Naive thymus-derived CD8-positive, alpha-beta T cell (primary cell): ENCODE measurements at regions not wholly inside any gene's neighbourhood (a gene's known extent, or its start where the extent isn't known, plus 50 kb on each side); places are given as distances from the start of the nearest gene placed in this dataset.

Experiments
- ATAC-seq, 2 donors: fragments of 150-1000 bp; cut with Tn5 transposase in 1 of 2; sonication (Bioruptor Pico), chemical (Tn5 transposase) in 1 of 2; 1 replicate in 1 of 2; 2 replicates in 1 of 2; pipeline ENCODE4 v1.10.0; 2021; ENCODE audit warnings: mild to moderate bottlenecking in 2 of 2, moderate library complexity in 2 of 2
- POLR2A ChIA-PET: fragments of 350-600 bp; sonication (Branson Sonifier 250); formaldehyde crosslinking; loops from one replicate; lab custom pipeline; 2021; ENCODE audit warnings: antibody characterized with exemption; lab: Charles Lee
- DNase-seq, 10 donors: peaks; one replicate each; pipeline versions ENCODE4 v3.0.0 to v3.0.0-alpha.2; 2020 to 2022
- H3K27ac Mint-ChIP-seq, 10 donors: one replicate each; pipeline ENCODE4 v1.8.0; 2020 to 2022; ENCODE audit warnings: mild to moderate bottlenecking in 10 of 10, mixed read lengths in 10 of 10, moderate library complexity in 4 of 10, inconsistent platforms in 1 of 10
- H3K27me3 Mint-ChIP-seq, 5 donors: one replicate each; pipeline ENCODE4 v1.8.0; 2021 to 2022; ENCODE audit warnings: mixed read lengths in 5 of 5
- H3K36me3 Mint-ChIP-seq, 3 donors: one replicate each; pipeline ENCODE4 v1.8.0; 2020 to 2022; ENCODE audit warnings: mixed read lengths in 3 of 3, mild to moderate bottlenecking in 2 of 3, inconsistent platforms in 1 of 3
- H3K4me1 Mint-ChIP-seq, 4 donors: one replicate each; pipeline ENCODE4 v1.8.0; 2021 to 2022; ENCODE audit warnings: mixed read lengths in 4 of 4
- H3K4me3 Mint-ChIP-seq, 10 donors: one replicate each; pipeline ENCODE4 v1.8.0; 2020 to 2022; ENCODE audit warnings: mild to moderate bottlenecking in 10 of 10, mixed read lengths in 10 of 10, moderate library complexity in 6 of 10, inconsistent platforms in 1 of 10
- H3K9me3 Mint-ChIP-seq, 9 donors: one replicate each; pipeline ENCODE4 v1.8.0; 2020 to 2022; ENCODE audit warnings: mixed read lengths in 9 of 9, mild to moderate bottlenecking in 3 of 9, inconsistent platforms in 1 of 9, moderate library complexity in 1 of 9

GRCh38 chr1:157291083-157291482 is 152.9 kb upstream of the ETV3 start:
- no peak overlapping the region for H3K27ac Mint-ChIP-seq
- H3K36me3 Mint-ChIP-seq: no peaks in the 10 kb centered on the region
- H3K27me3 Mint-ChIP-seq: peaks cover 10 to 70% (median 49%) of the 10 kb centered on the region in 5 donors
- ATAC-seq: no peak
- POLR2A ChIA-PET: no interaction called here
- H3K4me3 Mint-ChIP-seq: no peak overlapping the region
- no peak for DNase-seq
- peaks cover 0 to 4% (median 0%) of the 10 kb centered on the region in 4 donors for H3K4me1 Mint-ChIP-seq
- peaks cover 0 to 2% (median 0%) of the 10 kb centered on the region in 9 donors for H3K9me3 Mint-ChIP-seq

GRCh38 chr1:157289424-157290105 is 151.4 kb upstream of the ETV3 start:
- POLR2A ChIA-PET: no interaction called here
- no peak overlapping the region for H3K4me3 Mint-ChIP-seq
- no peaks in the 10 kb centered on the region for H3K36me3 Mint-ChIP-seq
- peaks cover 9 to 66% (median 41%) of the 10 kb centered on the region in 5 donors for H3K27me3 Mint-ChIP-seq
- ATAC-seq (no peak), DNase-seq (no peak)
- no peak overlapping the region for H3K27ac Mint-ChIP-seq
- H3K4me1 Mint-ChIP-seq: peaks cover 0 to 4% (median 0%) of the 10 kb centered on the region in 4 donors
- H3K9me3 Mint-ChIP-seq: peaks cover 0 to 2% (median 0%) of the 10 kb centered on the region in 9 donors

- Mint-ChIP-seq H3K9me3 (peaks cover 0 to 2% (median 0%) of the 10 kb centered on the region in 9 donors), H3K4me3 (no peak overlapping the region), H3K4me1 (peaks cover 0 to 4% (median 0%) of the 10 kb centered on the region in 4 donors), H3K27me3 (peaks cover 9 to 63% (median 46%) of the 10 kb centered on the region in 5 donors), H3K27ac (no peak overlapping the region), H3K36me3 (no peaks in the 10 kb centered on the region)
- DNase-seq (no peak), ATAC-seq (no peak)
- POLR2A ChIA-PET: no interaction called here
Measured at GRCh38 chr1:157288996-157289395, 150.8 kb upstream of the ETV3 start.

- no peaks in the 10 kb centered on the region for H3K9me3 Mint-ChIP-seq
- DNase-seq (no peak), ATAC-seq (no peak)
- POLR2A ChIA-PET: no interaction called here
- no peaks in the 10 kb centered on the region for H3K36me3 Mint-ChIP-seq
- peaks cover 8 to 58% (median 42%) of the 10 kb centered on the region in 5 donors for H3K27me3 Mint-ChIP-seq
- H3K4me1 Mint-ChIP-seq: peaks cover 0 to 2% (median 0%) of the 10 kb centered on the region in 4 donors
- H3K27ac Mint-ChIP-seq: no peak overlapping the region
- H3K4me3 Mint-ChIP-seq: no peak overlapping the region
Measured at GRCh38 chr1:157288492-157288891, 150.3 kb upstream of the ETV3 start.

- no peaks in the 10 kb centered on the region for H3K36me3 Mint-ChIP-seq
- H3K9me3 Mint-ChIP-seq: no peaks in the 10 kb centered on the region
- no peak for ATAC-seq
- no peak overlapping the region for H3K4me3 Mint-ChIP-seq
- H3K4me1 Mint-ChIP-seq: no peaks in the 10 kb centered on the region
- POLR2A ChIA-PET: no interaction called here
- peaks cover 11 to 59% (median 43%) of the 10 kb centered on the region in 5 donors for H3K27me3 Mint-ChIP-seq
- H3K27ac Mint-ChIP-seq: no peak overlapping the region
- DNase-seq: no peak
Measured at GRCh38 chr1:157288006-157288405, 149.8 kb upstream of the ETV3 start.

- POLR2A ChIA-PET: no interaction called here
- no peaks in the 10 kb centered on the region for H3K4me1 Mint-ChIP-seq
- H3K4me3 Mint-ChIP-seq: no peak overlapping the region
- DNase-seq: no peak
- H3K9me3 Mint-ChIP-seq: no peaks in the 10 kb centered on the region
- peaks cover 16 to 65% (median 46%) of the 10 kb centered on the region in 5 donors for H3K27me3 Mint-ChIP-seq
- no peak overlapping the region for H3K27ac Mint-ChIP-seq
- ATAC-seq: no peak
- no peaks in the 10 kb centered on the region for H3K36me3 Mint-ChIP-seq
Measured at GRCh38 chr1:157287462-157287861, 149.3 kb upstream of the ETV3 start.

GRCh38 chr1:157286646-157287420 is 148.6 kb upstream of the ETV3 start:
- Mint-ChIP-seq H3K4me3 (no peak overlapping the region), H3K36me3 (no peaks in the 10 kb centered on the region), H3K4me1 (no peaks in the 10 kb centered on the region), H3K27me3 (peaks cover 20 to 71% (median 47%) of the 10 kb centered on the region in 5 donors), H3K9me3 (no peaks in the 10 kb centered on the region), H3K27ac (no peak overlapping the region)
- ATAC-seq (no peak), DNase-seq (no peak)
- POLR2A ChIA-PET: no interaction called here

GRCh38 chr1:157286096-157286495 is 147.9 kb upstream of the ETV3 start:
- no peaks in the 10 kb centered on the region for H3K36me3 Mint-ChIP-seq
- DNase-seq (no peak), ATAC-seq (no peak)
- H3K27ac Mint-ChIP-seq: no peak overlapping the region
- no peaks in the 10 kb centered on the region for H3K4me1 Mint-ChIP-seq
- POLR2A ChIA-PET: no interaction called here
- no peak overlapping the region for H3K4me3 Mint-ChIP-seq
- H3K9me3 Mint-ChIP-seq: no peaks in the 10 kb centered on the region
- peaks cover 25 to 78% (median 54%) of the 10 kb centered on the region in 5 donors for H3K27me3 Mint-ChIP-seq

GRCh38 chr1:157284451-157284850 is 146.3 kb upstream of the ETV3 start:
- H3K4me3 Mint-ChIP-seq: no peak overlapping the region
- no peak overlapping the region for H3K27ac Mint-ChIP-seq
- POLR2A ChIA-PET: no interaction called here
- no peaks in the 10 kb centered on the region for H3K36me3 Mint-ChIP-seq
- no peak for DNase-seq
- H3K4me1 Mint-ChIP-seq: no peaks in the 10 kb centered on the region
- peaks cover 28 to 70% (median 58%) of the 10 kb centered on the region in 5 donors for H3K27me3 Mint-ChIP-seq
- no peaks in the 10 kb centered on the region for H3K9me3 Mint-ChIP-seq
- no peak for ATAC-seq

GRCh38 chr1:157279802-157280140 is 141.6 kb upstream of the ETV3 start:
- no peak overlapping the region for H3K4me3 Mint-ChIP-seq
- H3K4me1 Mint-ChIP-seq: no peaks in the 10 kb centered on the region
- no peaks in the 10 kb centered on the region for H3K9me3 Mint-ChIP-seq
- peaks cover 23 to 39% (median 31%) of the 10 kb centered on the region in 5 donors for H3K27me3 Mint-ChIP-seq
- DNase-seq: no peak
- no peaks in the 10 kb centered on the region for H3K36me3 Mint-ChIP-seq
- no peak overlapping the region for H3K27ac Mint-ChIP-seq
- POLR2A ChIA-PET: no interaction called here
- no peak for ATAC-seq

GRCh38 chr1:157279138-157279801 is 141.1 kb upstream of the ETV3 start:
- H3K4me1 Mint-ChIP-seq: no peaks in the 10 kb centered on the region
- H3K27ac Mint-ChIP-seq: no peak overlapping the region
- no peak for ATAC-seq
- no peak overlapping the region for H3K4me3 Mint-ChIP-seq
- H3K36me3 Mint-ChIP-seq: no peaks in the 10 kb centered on the region
- POLR2A ChIA-PET: no interaction called here
- H3K27me3 Mint-ChIP-seq: peaks cover 23 to 36% (median 28%) of the 10 kb centered on the region in 5 donors
- H3K9me3 Mint-ChIP-seq: no peaks in the 10 kb centered on the region
- no peak for DNase-seq

GRCh38 chr1:157278383-157279137 is 140.4 kb upstream of the ETV3 start:
- Mint-ChIP-seq H3K4me3 (no peak overlapping the region), H3K4me1 (no peaks in the 10 kb centered on the region), H3K9me3 (no peaks in the 10 kb centered on the region), H3K27me3 (peaks cover 22 to 33% (median 28%) of the 10 kb centered on the region in 5 donors), H3K36me3 (no peaks in the 10 kb centered on the region), H3K27ac (no peak overlapping the region)
- DNase-seq: no peak
- POLR2A ChIA-PET: no interaction called here
- ATAC-seq: no peak
